SIG-M5 (cell line): ENCODE measurements at regions not wholly inside any gene's neighbourhood (a gene's known extent, or its start where the extent isn't known, plus 50 kb on each side); places are given as distances from the start of the nearest gene placed in this dataset.
"Not testable (repeated sequence)": the region's sequence is repeated elsewhere in the genome, so short reads cannot be mapped to it uniquely, and the experiment has no call there.

ENCODE experiments used
- DNase-seq: peaks from one replicate; lab custom pipeline; 2025; lab: John Stamatoyannopoulos, UW

DNA sequence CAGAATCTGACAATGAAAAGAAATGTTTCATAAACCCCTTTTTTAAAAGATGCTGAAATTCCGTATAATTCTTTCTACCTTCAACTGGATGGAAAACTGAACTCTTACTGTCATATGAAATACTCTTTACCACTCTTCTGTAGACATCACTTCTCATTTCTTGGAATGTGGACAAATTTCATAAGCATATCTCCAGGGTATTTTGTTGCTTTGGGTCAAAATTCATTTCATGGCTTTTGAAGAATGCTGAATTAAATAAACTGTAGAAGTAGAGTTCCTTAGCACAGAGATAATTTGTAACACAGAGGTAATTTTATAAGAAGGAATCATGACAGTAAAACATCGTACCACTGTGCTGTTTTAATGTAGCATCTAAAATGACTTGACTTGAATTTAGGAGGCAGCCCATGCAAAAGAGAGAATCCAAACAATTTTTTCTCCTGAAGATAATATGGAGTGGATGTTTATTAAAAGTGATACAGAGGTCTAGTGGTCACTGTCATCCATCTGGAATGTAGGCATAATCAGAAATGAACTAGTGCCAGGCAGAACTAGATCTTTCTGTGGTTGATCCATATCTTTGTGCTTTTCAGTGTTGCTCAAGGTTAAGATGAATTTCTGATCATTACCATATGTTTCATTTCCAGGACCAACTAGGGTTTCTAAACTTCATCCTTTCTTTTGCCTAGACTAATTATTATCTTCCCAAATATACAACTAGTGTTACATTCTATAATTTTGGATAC, 492.0 kb downstream of the KIF20B start:
- DNase-seq = no peak

DNA sequence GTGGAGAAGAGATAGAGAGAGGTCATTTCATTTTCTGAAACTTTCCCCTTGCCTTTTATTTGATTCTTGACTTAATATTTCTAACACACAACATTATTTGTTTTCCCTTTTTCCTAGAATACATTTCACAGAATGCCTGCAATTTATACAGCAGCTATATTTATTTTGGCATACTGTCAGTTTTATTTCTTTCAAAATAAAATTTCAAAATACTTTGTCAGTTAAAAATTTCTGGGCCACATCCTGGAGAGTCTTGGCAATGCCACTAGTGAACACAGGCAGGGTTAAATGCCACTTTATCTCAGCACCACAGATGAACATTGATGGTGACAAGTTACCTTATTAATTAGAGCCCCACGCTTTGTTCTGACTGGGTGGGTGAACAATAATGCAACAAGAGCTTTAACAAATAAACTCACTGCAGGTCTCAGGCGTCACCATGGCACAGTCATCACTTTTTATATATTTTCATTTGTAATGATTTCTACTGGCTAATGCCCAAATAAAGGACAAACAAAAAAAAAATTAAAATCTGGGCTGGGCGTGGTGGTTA, 494.0 kb downstream of the KIF20B start:
- no peak for DNase-seq

DNA sequence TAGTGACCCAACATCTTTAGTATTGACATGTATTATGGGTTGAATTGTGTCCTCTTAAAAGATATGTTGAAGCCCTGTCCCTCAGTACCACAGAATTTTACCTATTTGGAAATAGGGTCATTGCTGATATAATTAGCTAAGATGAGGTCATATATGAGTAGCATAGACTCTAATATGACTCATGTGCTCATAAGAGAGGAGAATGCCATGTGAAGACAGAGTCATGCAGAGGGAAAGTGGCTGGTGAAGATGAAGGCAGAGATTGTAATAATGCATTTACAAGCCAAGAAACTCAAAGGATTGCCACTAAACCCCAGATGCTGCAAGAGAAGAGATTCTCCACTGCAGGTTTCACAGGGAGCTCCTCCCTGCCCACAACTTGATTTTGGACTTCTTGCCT, 496.4 kb downstream of the KIF20B start:
- DNase-seq = no peak

DNA sequence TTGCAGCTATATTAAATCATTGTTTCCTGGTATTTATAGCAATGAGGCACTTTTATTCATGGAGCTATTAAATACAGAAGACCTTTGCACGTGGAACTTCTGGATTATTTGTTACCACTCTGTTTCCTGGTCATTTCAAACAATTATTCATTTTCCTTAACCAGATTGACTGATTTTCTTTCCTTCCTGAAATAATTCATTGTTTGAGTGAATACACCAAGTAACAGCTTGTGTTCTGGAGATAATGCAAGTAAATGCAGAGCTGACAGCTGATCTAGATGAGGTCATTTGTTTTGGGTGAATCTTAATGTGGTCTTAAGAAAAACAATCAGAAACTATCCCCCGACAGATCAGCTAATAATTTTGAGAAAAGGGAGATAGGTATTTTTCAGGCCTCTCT, 497.7 kb downstream of the KIF20B start:
- DNase-seq = no peak

DNA sequence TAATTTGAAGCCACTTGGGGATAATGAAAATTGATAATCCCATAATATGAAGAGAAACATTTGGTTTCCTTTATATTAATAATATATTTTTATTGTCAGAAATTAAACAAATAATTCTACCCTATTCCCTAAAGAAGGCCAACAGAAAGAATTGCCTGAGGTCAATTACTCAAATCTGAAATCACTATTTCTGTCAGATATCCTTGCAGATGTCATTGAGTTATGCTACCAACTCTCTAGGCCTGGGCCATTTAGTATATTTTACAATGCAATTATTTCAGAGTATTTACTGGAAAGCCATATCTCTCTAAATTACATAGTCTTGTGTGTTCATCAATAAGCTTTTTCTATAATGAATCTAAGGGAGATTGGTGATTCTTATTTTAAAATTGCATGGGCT, 498.1 kb downstream of the KIF20B start:
- DNase-seq = no peak

DNA sequence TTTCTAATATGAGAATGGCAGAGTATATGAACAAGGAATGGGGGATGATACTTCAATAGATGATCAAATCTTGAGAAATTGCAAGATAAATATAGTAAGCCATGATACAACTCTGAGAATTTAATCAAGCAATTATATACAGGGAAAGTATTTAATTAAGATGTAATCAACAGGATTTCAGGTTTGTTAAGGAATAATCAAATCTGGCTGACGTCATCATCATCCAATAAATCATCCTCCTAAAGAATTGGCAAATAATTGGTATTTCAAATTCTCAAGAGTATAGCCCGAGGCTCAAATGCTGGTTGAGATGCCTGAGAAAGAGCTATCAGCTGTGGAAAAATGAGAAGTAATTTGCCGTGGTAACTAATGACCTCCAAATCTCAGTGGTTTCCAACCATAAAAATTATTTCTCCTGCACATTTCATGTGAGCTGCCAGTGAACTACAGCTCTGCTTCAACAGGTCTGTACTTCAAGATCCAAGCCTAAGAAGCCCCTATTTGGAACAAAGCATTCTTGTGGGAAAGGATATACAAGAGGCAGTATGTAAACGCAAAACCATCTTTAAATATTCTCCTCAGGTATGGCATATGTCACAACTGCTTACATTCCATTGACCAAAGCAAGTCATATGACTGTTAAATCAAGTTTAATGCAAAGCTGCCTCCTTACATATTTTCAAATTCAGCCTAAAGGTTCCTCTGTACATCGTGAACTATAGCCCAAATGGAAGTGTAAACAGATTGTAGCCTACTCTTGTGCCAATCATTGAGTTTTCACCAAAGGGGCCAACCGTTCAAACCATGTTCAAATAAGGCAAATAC, 503.0 kb downstream of the KIF20B start:
- no peak for DNase-seq

DNA sequence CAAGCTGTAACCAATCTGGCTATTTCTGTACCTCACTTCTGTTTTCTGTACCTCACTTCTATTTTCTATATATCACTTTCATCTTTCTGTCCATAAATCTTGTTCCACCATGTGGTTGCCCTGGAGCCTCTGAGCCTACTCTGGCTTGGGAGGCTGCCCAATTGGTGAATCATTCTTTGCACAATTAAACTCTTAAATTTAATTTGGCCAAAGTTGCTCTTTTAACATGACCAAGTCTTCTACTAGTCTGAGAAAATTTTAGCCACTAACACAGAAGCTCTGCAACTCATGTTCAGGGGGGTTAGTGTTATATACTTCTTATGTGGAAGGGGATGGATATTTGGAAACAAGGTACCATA, 503.5 kb downstream of the KIF20B start:
- DNase-seq = no peak

DNA sequence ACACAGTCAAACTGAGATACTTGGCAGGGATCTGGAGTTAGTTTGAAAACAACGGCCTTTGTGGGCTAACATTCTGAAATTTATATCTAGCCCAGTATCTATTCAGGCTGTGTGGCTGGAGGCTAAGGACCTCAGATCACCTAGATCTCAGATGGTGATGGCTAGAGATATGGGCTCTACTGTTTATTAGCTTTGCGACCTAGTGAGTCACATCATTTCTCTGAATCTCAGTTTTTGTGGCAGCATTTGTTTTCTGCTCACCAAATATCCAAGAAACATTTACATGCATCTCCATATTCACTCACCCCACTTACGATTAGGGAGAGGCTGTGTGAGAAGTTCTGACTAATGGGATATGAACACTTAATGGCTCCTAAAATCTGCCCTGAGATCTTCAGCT, 503.9 kb downstream of the KIF20B start:
- no peak for DNase-seq

DNA sequence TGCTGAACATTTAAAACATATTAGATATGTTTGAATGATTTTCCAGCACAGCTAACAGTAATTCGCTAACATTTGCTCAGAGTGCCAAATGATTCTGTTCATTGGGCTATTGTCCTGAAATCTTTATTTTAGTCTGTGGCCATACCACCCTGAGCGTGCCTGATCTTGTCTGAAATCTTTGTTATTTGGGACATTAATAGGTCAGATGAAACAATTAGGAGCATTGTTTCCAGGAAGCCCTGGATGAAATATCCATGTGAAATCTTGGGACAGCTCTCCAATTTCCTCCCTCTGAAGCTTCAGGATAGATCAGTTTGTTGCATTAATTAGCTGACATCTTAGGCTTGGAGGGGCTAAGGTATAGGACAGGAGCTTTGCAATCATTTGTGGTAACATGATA, 512.0 kb downstream of the KIF20B start:
- DNase-seq = no peak

DNA sequence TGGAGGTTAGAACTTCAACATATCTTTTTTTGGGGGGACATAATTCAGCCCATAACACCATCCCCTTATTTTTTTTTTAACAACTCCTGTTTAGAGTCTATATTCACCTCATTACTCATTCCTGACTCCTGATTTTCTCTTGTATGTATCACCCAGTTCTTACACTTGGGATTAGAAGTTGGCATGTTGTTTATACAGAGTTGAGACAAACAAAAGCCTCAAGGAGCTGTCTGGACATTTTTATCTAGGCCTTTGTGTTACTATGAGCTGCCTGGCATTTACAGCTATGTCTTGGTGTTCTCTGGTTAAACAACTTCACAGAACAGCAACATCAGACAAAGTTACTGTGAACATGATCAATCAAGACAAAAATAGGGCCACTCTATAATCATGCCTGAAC, 517.5 kb downstream of the KIF20B start:
- DNase-seq = no peak

DNA sequence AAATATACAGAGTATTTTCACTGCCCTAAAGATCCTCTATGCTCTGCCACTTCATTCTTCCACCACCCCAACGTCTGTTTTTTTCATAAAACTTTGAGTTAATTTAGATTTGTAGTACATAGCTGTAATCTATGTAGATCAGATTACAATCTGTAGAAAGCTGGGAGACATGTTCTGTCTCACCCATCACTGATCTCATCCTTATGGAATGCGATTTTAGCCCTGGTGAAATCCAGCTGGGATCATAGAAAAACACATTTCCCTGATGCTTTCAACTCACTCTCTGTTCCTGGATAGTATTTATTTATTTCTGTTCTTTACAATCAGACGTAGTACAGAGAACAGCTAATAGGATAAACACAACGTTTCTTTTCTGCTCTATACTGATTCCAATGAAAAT, 521.0 kb downstream of the KIF20B start:
- no peak for DNase-seq

DNA sequence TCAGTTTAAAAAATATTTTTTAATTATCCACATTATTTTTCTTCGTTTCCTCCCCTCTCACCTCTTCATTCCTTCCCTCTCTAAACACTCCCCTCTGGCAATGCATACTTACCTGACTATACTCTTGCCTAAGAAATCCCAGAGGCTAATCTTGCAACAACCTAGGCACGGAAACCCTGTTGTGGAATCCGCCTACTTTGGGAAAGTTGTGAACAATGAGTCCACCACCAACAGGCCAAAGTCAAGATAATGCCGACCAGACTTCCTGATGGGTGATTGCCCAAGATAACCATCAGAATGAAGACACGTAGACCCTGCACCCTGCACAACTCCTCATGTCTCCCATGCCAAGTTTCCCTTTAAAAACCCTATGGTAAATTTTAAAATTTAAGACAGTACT, 521.5 kb downstream of the KIF20B start:
- DNase-seq = no peak

DNA sequence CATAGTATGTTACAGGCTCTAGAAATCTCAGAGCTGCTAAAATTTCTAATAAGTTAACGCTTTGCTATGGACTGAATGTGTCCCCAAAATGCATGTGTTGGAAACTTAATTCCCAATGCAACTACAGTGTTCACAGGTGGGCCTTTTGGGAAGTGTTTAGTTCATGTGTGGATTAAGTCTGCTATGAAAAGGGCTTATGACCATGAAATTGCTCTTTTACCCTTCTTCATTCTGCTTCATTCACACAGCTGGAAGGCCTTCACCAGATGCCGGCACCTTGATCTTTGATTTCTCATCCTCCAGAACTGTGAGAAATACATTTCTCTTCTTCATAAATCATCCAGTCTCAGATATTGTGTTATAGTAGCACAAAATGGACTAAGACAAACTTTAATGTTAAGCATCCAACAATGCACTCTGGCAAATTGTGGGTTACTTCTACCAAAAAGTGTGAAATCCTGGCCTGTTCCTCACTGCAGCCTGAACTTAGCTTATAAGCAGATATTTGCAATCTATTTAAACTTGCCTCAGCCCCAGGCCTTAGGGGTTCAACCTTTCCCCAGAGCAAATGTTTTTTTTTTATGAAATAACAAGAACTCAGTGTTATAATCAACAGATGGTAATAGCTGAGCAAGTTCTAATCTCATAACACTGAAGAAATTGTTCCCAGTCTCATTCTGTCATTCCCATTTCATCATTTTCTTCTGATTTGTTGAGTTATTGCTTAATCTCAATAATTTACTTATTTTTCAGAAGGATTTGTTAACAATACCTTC, 523.6 kb downstream of the KIF20B start:
- no peak for DNase-seq

DNA sequence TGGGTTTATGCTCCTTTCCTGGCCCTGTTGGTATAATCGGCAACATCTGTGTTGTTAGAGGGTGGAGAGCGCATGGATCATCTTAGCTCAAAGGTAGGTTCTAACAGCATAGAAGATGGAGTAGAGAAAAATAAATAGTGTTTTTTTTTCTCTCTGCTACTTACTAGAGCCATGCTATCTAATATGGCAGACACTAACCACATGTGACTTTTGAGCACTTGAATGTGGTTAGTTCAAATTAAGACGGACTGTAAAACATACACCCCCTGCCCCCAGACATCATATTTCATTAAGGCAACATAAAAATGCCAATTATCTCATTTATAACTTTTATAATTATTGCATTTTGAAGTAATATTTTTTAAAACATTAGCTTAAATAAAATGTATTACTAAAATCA, 525.1 kb downstream of the KIF20B start:
- DNase-seq = no peak

DNA sequence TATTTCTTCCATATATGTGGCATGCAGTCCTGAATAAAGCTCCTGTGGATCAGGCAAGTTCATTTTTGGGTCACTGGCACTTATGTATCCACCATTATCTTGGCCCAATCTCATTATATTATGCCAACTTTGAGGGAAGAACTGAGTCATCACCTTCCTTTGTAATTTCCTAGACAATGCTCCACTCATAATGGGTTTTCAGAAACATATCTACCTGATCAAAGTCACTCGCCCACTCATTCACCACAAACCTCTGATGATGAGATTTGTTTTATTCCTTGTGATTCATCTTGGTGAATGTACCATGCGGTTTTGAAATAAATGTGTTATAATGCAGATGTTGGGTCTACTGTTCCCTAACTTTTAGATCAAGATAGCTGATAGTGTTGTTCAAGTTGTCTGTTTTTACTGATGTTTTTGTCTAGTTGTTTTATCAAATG, 525.8 kb downstream of the KIF20B start:
- DNase-seq = no peak

DNA sequence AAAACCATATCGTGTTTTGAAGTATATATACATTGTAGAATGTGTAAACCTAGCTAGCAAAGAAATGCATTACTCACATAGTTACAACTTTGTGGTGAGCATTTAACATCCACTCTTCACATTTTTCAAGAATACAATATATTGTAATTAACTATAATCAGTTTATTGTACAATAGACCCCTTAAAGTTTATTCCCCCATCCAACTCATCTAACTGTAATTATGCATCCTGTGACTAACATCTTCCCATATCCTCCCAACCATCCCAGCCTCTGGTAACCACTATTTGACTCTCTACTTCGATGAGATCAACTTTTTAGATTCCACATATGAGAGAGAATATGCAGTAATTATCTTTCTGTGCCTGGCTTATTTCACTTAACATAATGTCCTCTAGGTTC, 526.4 kb downstream of the KIF20B start:
- DNase-seq = no peak

DNA sequence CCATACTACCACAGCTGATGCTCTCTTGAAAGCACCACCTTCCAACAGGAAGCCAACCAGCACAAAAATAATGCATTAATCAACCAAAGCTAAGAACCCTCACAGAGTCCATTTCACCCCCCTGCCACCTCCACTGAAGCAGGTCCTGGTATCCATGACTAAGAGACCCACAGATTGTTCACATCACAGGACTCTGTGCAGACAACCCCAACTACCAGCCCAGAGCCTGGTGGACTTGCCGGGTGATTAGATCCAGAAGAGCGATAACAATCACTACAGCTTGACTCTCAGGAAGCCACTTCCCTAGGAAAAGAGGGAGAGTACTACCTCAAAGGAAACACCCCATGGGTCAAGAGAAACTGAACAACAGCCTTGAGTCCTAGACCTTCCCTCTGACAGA, 528.1 kb downstream of the KIF20B start:
- no peak for DNase-seq

DNA sequence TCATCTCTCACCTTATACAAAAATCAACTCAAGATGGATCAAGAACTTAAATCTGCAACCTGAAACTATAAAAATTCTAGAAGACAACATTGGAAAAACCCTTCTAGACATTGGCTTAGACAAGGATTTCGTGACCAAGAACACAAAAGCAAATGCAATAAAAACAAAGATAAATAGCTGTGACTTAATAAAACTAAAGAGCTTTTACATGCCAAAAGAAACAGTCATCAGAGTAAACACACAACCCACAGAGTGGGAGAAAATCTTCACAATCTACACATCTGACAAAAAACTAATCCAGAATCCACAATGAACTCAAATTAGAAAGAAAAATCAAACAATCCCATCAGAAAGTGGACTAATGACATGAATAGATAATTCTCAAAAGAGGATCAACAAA, 532.4 kb downstream of the KIF20B start:
- not testable (repeated sequence) for DNase-seq

DNA sequence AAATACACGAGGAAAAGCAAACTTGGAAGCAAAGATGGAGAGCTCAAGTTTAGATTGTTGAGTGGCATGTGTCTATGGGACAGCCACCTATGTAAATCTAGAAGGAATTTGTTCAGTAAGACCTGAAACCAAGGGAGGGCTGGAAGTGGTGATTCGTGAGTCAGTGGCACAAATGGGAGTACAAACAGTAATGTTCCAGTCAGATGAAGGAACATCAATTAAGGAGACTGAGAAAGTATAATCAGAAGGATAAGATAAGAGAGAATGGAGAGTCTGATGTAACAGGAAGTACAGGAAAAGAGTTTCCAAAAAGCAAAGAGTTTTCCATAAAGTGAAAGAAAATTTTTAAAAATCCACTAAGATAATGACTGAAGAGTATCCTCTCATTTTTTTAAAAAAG, 544.2 kb downstream of the KIF20B start:
- DNase-seq = no peak

DNA sequence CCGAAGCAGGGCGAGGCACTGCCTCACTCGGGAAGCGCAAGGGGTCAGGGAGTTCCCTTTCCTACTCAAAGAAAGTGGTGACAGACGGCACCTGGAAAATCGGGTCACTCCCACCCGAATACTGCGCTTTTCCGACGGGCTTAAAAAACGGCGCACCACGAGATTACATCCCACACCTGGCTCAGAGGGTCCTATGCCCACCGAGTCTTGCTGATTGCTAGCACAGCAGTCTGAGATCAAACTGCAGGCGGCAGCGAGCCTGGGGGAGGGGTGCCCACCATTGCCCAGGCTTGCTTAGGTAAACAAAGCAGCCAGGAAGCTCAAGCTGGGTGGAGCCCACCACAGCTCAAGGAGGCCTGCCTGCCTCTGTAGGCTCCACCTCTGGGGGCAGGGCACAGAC, 549.4 kb downstream of the KIF20B start:
- not testable (repeated sequence) for DNase-seq

DNA sequence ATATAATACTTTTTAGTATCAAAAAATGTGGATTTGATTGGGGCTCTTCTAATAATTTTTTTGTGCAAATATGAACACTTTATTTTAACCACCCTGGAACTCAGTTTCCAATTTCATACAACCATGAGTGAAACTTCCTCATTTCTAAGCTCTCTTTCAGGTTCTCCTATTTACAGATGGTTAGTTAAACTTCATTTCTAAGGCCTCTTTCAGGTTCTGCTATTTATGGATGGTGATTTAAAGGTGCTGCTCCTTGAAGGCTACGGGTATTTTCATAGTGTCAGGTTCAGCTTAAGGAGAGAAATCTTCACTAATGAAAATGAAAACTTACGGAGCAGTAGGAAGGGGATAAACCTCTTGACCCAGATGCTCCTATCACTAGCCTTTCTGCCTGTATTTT, 568.3 kb downstream of the KIF20B start:
- DNase-seq = no peak

DNA sequence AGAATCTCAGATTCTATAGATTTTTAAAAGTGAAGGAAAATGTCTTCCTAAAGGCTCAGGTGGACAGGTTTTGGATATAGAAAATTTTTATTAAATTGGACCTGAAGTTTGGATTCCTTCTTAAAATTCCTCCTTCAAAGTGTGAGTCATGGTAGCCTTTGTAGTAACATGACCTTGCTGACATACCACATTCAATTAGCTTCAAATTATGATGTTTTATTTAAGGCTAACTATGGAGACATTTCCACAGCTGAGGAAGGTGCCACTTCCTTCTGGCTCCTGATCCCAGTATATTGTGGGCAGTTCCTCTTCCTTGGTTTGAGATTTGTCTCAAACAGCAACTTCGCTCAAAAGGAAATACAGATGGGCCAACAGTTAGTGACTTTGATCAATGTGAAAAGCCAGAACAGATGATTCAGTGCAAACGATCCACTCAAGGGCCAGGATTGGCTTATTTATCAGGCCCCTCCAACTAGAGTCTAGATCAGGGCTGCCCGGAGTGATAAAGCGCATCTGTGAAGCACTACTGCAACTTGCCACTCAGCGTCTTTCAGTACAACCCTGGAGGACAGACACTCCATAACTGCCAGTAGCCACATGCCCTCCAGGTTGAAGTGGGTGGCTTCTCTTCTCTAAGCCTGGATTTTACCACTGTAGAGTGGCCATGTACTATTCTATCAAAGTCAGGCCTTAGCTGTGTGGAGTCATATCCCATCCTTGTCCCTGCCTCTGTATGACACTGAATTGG, 573.5 kb downstream of the KIF20B start:
- DNase-seq = no peak
